ENCODE measurements at regions not wholly inside any gene's neighbourhood (a gene's known extent, or its start where the extent isn't known, plus 50 kb on each side); places are given as distances from the start of the nearest gene placed in this dataset.
"Not testable (repeated sequence)": the region's sequence is repeated elsewhere in the genome, so short reads cannot be mapped to it uniquely, and the experiment has no call there.

DNA sequence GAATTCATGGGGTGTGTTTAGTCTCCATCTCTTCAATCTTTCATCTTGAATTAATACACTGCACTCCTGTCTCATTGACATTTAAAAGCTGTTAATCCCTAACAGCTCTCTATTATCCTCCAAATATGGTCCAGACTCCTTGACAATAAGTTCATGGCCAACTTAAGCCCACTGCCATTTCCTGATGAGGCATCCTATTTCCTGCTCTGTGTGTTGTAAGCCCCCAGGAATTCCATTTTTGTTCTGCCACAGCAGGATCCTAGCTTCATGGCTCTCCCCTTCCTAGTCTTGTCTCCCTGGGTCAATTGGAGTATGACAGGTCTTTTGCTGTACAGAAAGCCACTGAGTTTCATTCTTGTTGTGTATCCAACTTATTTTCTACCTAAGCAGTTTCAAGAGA, 218.8 kb downstream of the OTUD1 start:
- H3K4me3 ChIP-seq (ENCODE audit: low read depth, low read length): no peak overlapping the region
- in situ Hi-C loops (cut with HindIII; ENCODE audit: low sequenced_read_pairs): no loop called here
- TF ChIP-seq, protein P1, sequence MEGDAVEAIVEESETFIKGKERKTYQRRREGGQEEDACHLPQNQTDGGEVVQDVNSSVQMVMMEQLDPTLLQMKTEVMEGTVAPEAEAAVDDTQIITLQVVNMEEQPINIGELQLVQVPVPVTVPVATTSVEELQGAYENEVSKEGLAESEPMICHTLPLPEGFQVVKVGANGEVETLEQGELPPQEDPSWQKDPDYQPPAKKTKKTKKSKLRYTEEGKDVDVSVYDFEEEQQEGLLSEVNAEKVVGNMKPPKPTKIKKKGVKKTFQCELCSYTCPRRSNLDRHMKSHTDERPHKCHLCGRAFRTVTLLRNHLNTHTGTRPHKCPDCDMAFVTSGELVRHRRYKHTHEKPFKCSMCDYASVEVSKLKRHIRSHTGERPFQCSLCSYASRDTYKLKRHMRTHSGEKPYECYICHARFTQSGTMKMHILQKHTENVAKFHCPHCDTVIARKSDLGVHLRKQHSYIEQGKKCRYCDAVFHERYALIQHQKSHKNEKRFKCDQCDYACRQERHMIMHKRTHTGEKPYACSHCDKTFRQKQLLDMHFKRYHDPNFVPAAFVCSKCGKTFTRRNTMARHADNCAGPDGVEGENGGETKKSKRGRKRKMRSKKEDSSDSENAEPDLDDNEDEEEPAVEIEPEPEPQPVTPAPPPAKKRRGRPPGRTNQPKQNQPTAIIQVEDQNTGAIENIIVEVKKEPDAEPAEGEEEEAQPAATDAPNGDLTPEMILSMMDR (IDR thresholded peaks at IDR 0.05; ENCODE audit: low read depth, low read length, missing control alignments): no peak
- DNase-seq (ENCODE audit: low read depth): no peak

DNA sequence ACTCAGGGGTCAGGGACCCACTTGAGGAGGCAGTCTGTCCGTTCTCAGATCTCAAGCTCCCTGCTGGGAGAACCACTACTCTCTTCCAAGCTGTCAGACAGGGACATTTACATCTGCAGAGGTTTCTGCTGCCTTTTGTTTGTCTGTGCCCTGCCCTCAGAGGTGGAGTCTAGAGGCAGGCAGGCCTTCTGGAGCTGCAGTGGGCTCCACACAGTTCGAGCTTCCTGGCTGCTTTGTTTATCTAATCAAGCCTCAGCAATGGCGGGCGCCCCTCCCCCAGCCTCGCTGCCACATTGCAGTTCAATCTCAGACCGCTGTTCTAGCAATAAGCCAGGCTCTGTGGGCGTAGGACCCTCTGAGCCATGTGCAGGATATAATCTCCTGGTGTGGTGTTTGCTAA, 233.0 kb downstream of the OTUD1 start:
- in situ Hi-C loops (cut with HindIII; ENCODE audit: low sequenced_read_pairs); H3K4me3 ChIP-seq (ENCODE audit: low read depth, low read length); DNase-seq (ENCODE audit: low read depth): not testable (repeated sequence)

DNA sequence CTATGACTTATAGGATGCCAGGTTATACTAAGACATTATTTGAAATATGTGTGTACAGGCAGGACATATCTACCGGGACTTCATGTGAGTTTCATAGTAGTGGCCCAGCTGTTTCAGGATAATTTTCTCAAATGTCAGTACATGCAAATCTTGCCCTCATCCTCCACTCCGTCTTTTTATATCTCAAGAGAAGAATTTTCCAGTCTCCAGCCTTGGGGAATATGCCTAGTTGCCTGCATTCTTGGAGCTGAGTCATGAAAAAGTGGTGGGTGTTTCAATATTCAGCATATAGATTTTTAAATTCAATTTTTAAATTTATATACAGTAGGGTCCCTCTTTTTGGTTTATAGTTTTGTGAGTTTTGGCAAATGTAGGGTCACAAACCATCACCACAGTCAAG, 236.7 kb downstream of the OTUD1 start:
- in situ Hi-C loops (cut with HindIII; ENCODE audit: low sequenced_read_pairs): no loop called here
- DNase-seq (ENCODE audit: low read depth): no peak
- TF ChIP-seq, protein P1 (IDR thresholded peaks at IDR 0.05; ENCODE audit: low read depth, low read length, missing control alignments): no peak

DNA sequence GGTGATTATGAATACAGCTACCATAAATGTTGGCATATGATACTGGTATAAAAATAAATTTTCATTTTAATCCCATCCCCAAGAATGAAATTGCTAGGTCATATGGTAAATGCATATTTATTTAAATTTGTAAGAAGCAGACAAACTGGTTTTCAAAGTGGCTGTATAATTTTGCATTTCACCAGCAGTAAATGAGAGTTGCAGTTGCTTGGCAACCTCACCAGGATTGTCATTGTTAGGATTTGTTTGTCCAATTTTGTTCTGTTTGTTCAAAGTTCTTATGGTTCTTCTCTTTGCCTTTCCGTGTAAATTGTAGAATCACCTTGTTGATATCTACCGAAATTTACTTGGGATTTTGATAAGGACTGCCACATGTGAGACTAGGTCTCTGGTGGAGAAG, 237.4 kb downstream of the OTUD1 start:
- in situ Hi-C loops (cut with HindIII; ENCODE audit: low sequenced_read_pairs): no loop called here
- TF ChIP-seq, protein P1 (IDR thresholded peaks at IDR 0.05; ENCODE audit: low read depth, low read length, missing control alignments): no peak

More for the DNA sequence above, 236.7 kb downstream of the OTUD1 start:
- H3K4me3 ChIP-seq (ENCODE audit: low read depth, low read length): no peak overlapping the region

DNA sequence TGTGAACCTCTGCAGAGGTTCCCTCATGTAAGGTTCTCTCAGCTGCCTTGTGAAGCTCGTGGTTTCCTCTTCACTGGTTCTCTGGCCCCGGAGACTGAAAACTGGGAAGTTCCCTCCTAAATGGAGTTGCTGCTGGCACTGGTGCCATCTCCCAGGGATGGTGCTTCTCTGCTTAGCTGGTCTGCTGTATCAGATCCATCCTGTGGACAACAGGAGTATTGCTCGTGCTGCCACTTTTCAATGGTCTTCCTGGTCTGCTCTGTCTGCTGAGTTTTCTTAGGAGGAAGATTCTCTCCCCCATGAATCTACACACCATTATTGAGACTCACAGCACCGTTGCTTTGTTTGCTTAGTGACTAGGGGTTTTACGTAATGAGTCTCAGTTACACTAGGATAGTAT, 247.8 kb downstream of the OTUD1 start:
- no peak for DNase-seq (ENCODE audit: low read depth)
- TF ChIP-seq, protein P1 (IDR thresholded peaks at IDR 0.05; ENCODE audit: low read depth, low read length, missing control alignments): no peak
- H3K4me3 ChIP-seq (ENCODE audit: low read depth, low read length): no peak overlapping the region
- in situ Hi-C loops (cut with HindIII; ENCODE audit: low sequenced_read_pairs): no loop called here

More for the DNA sequence above, 237.4 kb downstream of the OTUD1 start:
- no peak for DNase-seq (ENCODE audit: low read depth)
- H3K4me3 ChIP-seq (ENCODE audit: low read depth, low read length): no peak overlapping the region

DNA sequence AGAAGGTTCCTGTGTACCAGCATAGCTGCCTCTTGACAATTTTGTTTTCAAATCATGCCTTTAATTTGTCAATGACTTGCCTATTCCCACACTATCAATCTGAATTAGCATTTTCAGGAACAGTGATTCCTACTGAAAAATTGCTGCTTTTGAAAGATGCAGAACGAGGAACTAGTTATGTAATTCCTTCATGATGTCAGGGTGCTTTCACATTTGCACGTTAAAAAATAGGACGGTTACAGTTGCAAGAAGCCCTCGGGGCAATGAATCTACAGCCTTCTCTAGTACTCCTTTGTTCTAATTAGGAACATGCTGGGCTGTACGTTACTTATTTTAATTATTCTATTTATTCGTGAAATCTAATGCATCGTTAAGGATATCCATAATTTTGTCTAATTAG, 253.9 kb downstream of the OTUD1 start:
- TF ChIP-seq, protein P1 (IDR thresholded peaks at IDR 0.05; ENCODE audit: low read depth, low read length, missing control alignments): no peak
- H3K4me3 ChIP-seq (ENCODE audit: low read depth, low read length): no peak overlapping the region
- in situ Hi-C loops (cut with HindIII; ENCODE audit: low sequenced_read_pairs): no loop called here
- no peak for DNase-seq (ENCODE audit: low read depth)

DNA sequence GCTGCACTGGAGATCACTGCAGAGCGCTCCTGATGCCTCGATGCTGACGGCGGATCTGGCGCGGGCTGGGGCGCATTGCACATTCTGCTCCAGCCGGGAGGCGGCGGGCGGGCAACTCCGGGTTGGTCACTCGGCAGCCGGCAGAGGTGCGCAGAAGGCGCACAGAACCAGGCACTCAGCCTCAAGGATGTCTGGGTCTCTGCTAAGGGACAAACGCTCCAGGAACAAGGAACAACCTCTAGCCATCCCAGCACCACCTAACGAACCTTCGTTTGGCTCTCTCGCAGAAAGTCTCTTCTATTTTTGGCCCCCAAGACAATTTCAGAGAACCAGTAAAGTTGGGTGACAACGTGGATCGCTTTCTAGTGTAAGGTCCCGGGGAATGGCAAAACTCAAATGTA, 254.6 kb downstream of the OTUD1 start:
- DNase-seq (ENCODE audit: low read depth): no peak
- TF ChIP-seq, protein P1 (IDR thresholded peaks at IDR 0.05; ENCODE audit: low read depth, low read length, missing control alignments): no peak
- H3K4me3 ChIP-seq (ENCODE audit: low read depth, low read length): no peak overlapping the region

More for the DNA sequence above, 254.6 kb downstream of the OTUD1 start:
- in situ Hi-C loops (cut with HindIII; ENCODE audit: low sequenced_read_pairs): no loop called here
